Spleen (tissue), 7 donors: ENCODE measurements at regions not wholly inside any gene's neighbourhood (a gene's known extent, or its start where the extent isn't known, plus 50 kb on each side); places are given as distances from the start of the nearest gene placed in this dataset.

Experiments
- CTCF ChIP-seq, 11 experiments: fragments of 200-600 bp in 7 of 11; fragments of 450-650 bp in 4 of 11; sonication (generic) in 4 of 11; IDR thresholded peaks in 8 of 11; conservative IDR thresholded peaks in 3 of 11; 1 replicate in 7 of 11; 2 replicates in 4 of 11; pipeline versions ENCODE4 v1.4.0 to v1.8.0; 2016 to 2021; ENCODE audit warnings: antibody characterized with exemption in 11 of 11, inconsistent platforms in 4 of 11, mild to moderate bottlenecking in 1 of 11
- POLR2A ChIP-seq, 3 donors: fragments of 450-650 bp; IDR thresholded peaks; one replicate each; pipeline ENCODE4 v1.5.1; 2017; ENCODE audit warnings: antibody characterized with exemption in 3 of 3, mild to moderate bottlenecking in 1 of 3
- POLR2AphosphoS5 ChIP-seq, 3 donors: sonication (generic); formaldehyde crosslinking; IDR thresholded peaks; one replicate each; pipeline ENCODE4 v1.5.1; 2017; ENCODE audit warnings: antibody characterized with exemption in 3 of 3
- donor health status: DM: no; HTN: no; CAD: no; lungs with moderate emphysema.
- donor health status: DM: no; HTN: no; CAD: no.
- donor health status: DM: no; HTN: no; CAD: no.

GRCh38 chr5:133781436-133782225 is 169.3 kb upstream of the FSTL4 start:
- TF ChIP-seq CTCF (IDR thresholded peaks at IDR 0.05 in 8 of 11, conservative IDR thresholded peaks at IDR 0.05 in 3 of 11) (no peak), POLR2AphosphoS5 (IDR thresholded peaks at IDR 0.05) (no peak), POLR2A (IDR thresholded peaks at IDR 0.05) (no peak)
